Subcutaneous abdominal adipose tissue (tissue), 5 donors: ENCODE measurements at regions not wholly inside any gene's neighbourhood (a gene's known extent, or its start where the extent isn't known, plus 50 kb on each side); places are given as distances from the start of the nearest gene placed in this dataset.

Experiments used
- H3K27ac ChIP-seq: one replicate; pipeline ENCODE4 v1.7.0; 2013; ENCODE audit warnings: low read depth, mild to moderate bottlenecking, inconsistent platforms, low read length, moderate library complexity
- H3K27me3 ChIP-seq, 5 donors: one replicate each; pipeline ENCODE4 v1.7.0; 2013; ENCODE audit warnings: low read length in 5 of 5, inconsistent platforms in 1 of 5; ENCODE audit not compliant: control insufficient read depth in 5 of 5, insufficient read depth in 4 of 5
- H3K36me3 ChIP-seq, 5 donors: one replicate each; pipeline ENCODE4 v1.7.0; 2013; ENCODE audit warnings: low read length in 5 of 5; ENCODE audit not compliant: control insufficient read depth in 5 of 5, insufficient read depth in 5 of 5
- H3K4me1 ChIP-seq, 5 donors: one replicate each; pipeline ENCODE4 v1.7.0; 2013; ENCODE audit warnings: low read length in 5 of 5, mild to moderate bottlenecking in 3 of 5, moderate library complexity in 1 of 5; ENCODE audit not compliant: control insufficient read depth in 5 of 5, insufficient read depth in 5 of 5
- H3K4me3 ChIP-seq, 5 donors: one replicate each; pipeline ENCODE4 v1.7.0; 2013; ENCODE audit warnings: low read length in 5 of 5, low read depth in 1 of 5
- H3K9ac ChIP-seq, 5 donors: one replicate each; pipeline ENCODE4 v1.7.0; 2013; ENCODE audit warnings: low read length in 5 of 5, mild to moderate bottlenecking in 4 of 5, moderate library complexity in 3 of 5
- H3K9me3 ChIP-seq, 5 donors: one replicate each; pipeline ENCODE4 v1.7.0; 2013; ENCODE audit warnings: low read length in 5 of 5; ENCODE audit not compliant: control insufficient read depth in 5 of 5
- donor health status: healthy.
- donor health status: healthy.
- donor health status: healthy.
- donor health status: healthy.
- donor health status: healthy.

DNA sequence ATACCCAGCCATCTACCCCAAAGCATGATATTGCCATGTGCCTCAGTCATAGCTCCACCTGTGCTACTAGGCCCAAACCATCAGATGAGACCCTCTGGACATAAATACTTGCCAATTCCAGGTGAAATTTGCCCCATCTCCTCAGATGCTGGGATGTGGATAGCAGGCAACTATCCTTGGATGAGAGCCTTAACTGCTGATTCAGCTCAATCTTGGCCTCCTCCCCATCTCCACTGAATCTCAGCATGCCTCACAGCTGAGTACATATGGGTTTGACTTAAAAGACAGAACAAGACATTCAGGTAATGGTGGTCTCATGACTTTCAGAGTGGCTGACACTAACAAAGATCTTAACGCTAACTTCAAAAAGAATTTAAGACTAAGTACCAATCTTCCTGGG is 50.8 kb upstream of the KLHL13 start:
- peaks cover 0 to 9% (median 6%) of the 10 kb centered on the region in 5 donors for H3K27me3 ChIP-seq
- H3K4me3 ChIP-seq: no peak overlapping the region
- no peak overlapping the region for H3K9ac ChIP-seq
- no peaks in the 10 kb centered on the region for H3K9me3 ChIP-seq
- no peaks in the 10 kb centered on the region for H3K4me1 ChIP-seq
- no peak overlapping the region for H3K27ac ChIP-seq
- H3K36me3 ChIP-seq: no peaks in the 10 kb centered on the region

DNA sequence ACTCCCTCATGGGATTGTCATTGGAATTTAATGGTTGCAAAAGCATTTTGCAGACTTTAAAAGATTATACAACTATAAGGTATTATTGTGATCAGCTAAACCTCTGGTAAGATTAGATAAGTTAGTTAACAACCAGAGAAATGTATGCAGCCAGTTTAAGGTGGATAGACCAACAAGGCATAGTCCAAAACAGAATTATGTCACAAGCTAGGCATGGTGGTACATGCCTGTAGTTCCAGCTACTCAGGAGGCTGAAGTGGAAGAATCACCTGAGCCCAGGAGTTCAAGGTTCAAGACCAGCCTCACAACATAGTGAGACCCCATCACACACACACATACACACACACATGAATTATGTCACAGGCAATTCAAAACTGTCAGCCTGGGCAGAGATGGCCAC is 54.7 kb upstream of the KLHL13 start:
- Histone ChIP-seq H3K4me3 (no peak overlapping the region), H3K36me3 (no peaks in the 10 kb centered on the region), H3K9ac (no peak overlapping the region), H3K4me1 (no peaks in the 10 kb centered on the region), H3K9me3 (no peaks in the 10 kb centered on the region), H3K27me3 (peaks cover 0 to 9% (median 6%) of the 10 kb centered on the region in 5 donors), H3K27ac (no peak overlapping the region)

GRCh38 chrX:118174516-118175098 is 58.0 kb upstream of the KLHL13 start:
- peaks cover 0 to 3% (median 2%) of the 10 kb centered on the region in 5 donors for H3K27me3 ChIP-seq
- no peaks in the 10 kb centered on the region for H3K9me3 ChIP-seq

DNA sequence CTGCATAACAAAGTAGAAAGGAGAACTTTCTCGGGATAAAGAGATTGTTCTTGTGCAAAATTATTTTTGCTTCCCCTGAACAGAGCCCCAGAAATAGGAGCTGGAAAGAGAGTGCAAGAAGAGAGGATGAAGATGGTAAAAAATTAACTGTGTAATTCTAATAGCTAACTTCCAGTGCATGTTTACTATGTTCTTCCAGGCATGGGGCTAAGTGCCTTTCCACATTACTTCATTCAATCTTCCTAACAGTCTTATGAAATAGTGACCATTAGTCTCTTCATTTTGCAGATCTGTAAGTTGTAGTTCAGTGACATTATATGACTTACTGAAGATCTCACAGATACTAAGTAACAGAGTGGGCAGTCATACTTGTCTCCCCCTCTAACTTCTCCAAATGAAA is 61.1 kb upstream of the KLHL13 start:
- Histone ChIP-seq H3K27me3 (peaks cover 0 to 3% (median 0%) of the 10 kb centered on the region in 5 donors), H3K4me3 (no peak overlapping the region), H3K4me1 (no peaks in the 10 kb centered on the region), H3K27ac (no peak overlapping the region), H3K9ac (no peak overlapping the region), H3K9me3 (no peaks in the 10 kb centered on the region), H3K36me3 (no peaks in the 10 kb centered on the region)

More at GRCh38 chrX:118174516-118175098, 58.0 kb upstream of the KLHL13 start:
- H3K9ac ChIP-seq: no peak overlapping the region
- no peaks in the 10 kb centered on the region for H3K4me1 ChIP-seq
- no peak overlapping the region for H3K27ac ChIP-seq
- H3K36me3 ChIP-seq: no peaks in the 10 kb centered on the region
- H3K4me3 ChIP-seq: no peak overlapping the region

GRCh38 chrX:118178450-118178849 is 61.8 kb upstream of the KLHL13 start:
- Histone ChIP-seq H3K4me1 (no peaks in the 10 kb centered on the region), H3K27ac (no peak overlapping the region), H3K4me3 (no peak overlapping the region), H3K36me3 (no peaks in the 10 kb centered on the region), H3K9ac (no peak overlapping the region), H3K9me3 (no peaks in the 10 kb centered on the region), H3K27me3 (peaks cover 0 to 3% (median 0%) of the 10 kb centered on the region in 5 donors)

GRCh38 chrX:118179161-118179560 is 62.6 kb upstream of the KLHL13 start:
- Histone ChIP-seq H3K27ac (no peak overlapping the region), H3K4me3 (no peak overlapping the region), H3K4me1 (no peaks in the 10 kb centered on the region), H3K9me3 (peaks cover 0 to 3% (median 0%) of the 10 kb centered on the region in 5 donors), H3K27me3 (peaks cover 0 to 3% (median 0%) of the 10 kb centered on the region in 5 donors), H3K9ac (no peak overlapping the region), H3K36me3 (no peaks in the 10 kb centered on the region)

DNA sequence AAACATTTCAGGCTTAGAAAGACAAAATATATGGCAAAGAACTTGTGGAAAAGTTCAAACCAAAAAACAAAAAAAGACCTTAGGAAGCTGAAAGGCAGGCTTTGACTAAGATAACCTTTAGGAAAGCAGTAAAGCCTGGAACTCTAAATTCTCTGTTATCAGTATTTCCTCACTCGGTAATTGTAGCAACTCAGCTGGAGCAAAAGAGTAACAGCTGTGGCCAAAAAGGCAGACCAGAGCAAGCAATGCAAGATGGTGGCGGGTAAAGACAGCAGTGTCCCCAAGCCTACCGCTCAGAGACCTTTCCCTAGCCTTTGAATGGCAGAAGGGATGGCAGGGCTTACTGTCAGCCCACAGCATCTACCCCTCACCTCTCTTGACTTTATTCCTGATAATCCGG is 63.1 kb upstream of the KLHL13 start:
- H3K4me3 ChIP-seq: no peak overlapping the region
- peaks cover 0 to 3% (median 0%) of the 10 kb centered on the region in 5 donors for H3K27me3 ChIP-seq
- no peaks in the 10 kb centered on the region for H3K4me1 ChIP-seq
- no peak overlapping the region for H3K9ac ChIP-seq
- H3K9me3 ChIP-seq: peaks cover 0 to 3% (median 0%) of the 10 kb centered on the region in 5 donors
- H3K36me3 ChIP-seq: no peaks in the 10 kb centered on the region
- no peak overlapping the region for H3K27ac ChIP-seq

GRCh38 chrX:118181030-118181429 is 64.4 kb upstream of the KLHL13 start:
- peaks cover 0 to 3% (median 0%) of the 10 kb centered on the region in 5 donors for H3K9me3 ChIP-seq
- no peaks in the 10 kb centered on the region for H3K36me3 ChIP-seq
- no peak overlapping the region for H3K9ac ChIP-seq
- no peak overlapping the region for H3K4me3 ChIP-seq
- no peaks in the 10 kb centered on the region for H3K4me1 ChIP-seq
- no peak overlapping the region for H3K27ac ChIP-seq
- peaks cover 0 to 3% (median 0%) of the 10 kb centered on the region in 5 donors for H3K27me3 ChIP-seq

- H3K9me3 ChIP-seq: peaks cover 0 to 3% (median 0%) of the 10 kb centered on the region in 5 donors
- H3K27me3 ChIP-seq: peaks cover 0 to 3% (median under 1%) of the 10 kb centered on the region in 5 donors
- no peak overlapping the region for H3K27ac ChIP-seq
- H3K9ac ChIP-seq: no peak overlapping the region
- H3K4me3 ChIP-seq: no peak overlapping the region
- H3K36me3 ChIP-seq: no peaks in the 10 kb centered on the region
- H3K4me1 ChIP-seq: no peaks in the 10 kb centered on the region
These were observed 65.4 kb upstream of the KLHL13 start for GRCh38 chrX:118182025-118182424.

DNA sequence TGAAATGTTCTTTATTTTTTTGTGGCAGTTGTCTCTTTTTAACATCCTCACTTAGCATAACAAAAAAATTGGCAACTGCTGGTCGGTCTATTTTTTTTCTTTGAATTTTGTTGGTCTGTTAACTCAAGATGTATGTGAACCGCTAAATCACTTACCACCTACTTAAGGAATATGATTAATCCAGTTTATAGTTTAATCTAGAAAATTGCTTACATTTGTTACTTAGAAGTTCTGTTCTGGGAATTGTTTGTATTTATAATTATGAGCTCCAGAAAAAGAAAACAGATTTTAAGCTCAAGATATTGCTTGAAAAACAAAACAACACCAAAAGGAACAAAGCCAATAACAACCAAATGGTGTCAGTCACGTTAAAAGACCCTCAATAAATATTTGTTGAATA is 66.1 kb upstream of the KLHL13 start:
- peaks cover 0 to 3% (median 2%) of the 10 kb centered on the region in 5 donors for H3K27me3 ChIP-seq
- H3K9ac ChIP-seq: no peak overlapping the region
- no peak overlapping the region for H3K4me3 ChIP-seq
- peaks cover 0 to 3% (median 0%) of the 10 kb centered on the region in 5 donors for H3K9me3 ChIP-seq
- no peaks in the 10 kb centered on the region for H3K4me1 ChIP-seq
- no peaks in the 10 kb centered on the region for H3K36me3 ChIP-seq
- H3K27ac ChIP-seq: no peak overlapping the region
